NAMALWA (cell line): ENCODE measurements at regions not wholly inside any gene's neighbourhood (a gene's known extent, or its start where the extent isn't known, plus 50 kb on each side); places are given as distances from the start of the nearest gene placed in this dataset.
A peak's percentile ranks its signal among the peaks of the same experiment; 100 is the strongest.
"Not testable (repeated sequence)": the region's sequence is repeated elsewhere in the genome, so short reads cannot be mapped to it uniquely, and the experiment has no call there.

Experiments
- DNase-seq: peaks from one replicate; pipeline ENCODE4 v3.0.0-alpha.2; 2015; ENCODE audit warnings: low spot score

DNA sequence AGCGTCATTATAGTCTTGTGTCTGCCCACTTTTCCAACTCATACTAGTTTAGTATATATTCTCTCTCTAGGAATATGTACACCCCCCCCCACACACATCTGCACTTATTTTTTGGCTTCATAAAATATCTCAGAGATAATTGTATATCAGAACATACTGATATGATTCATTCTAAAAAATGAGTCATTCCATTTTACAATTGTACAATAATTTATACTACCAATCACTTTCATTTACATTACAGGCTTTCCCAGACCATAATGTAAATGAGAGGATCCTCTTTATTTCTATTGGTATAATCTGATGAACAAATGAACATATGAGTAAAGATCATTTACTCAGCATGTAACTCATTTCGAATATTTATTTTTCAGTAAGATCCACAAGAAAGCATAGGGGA, 1842.9 kb upstream of the C9orf72 start:
- no peak for DNase-seq

DNA sequence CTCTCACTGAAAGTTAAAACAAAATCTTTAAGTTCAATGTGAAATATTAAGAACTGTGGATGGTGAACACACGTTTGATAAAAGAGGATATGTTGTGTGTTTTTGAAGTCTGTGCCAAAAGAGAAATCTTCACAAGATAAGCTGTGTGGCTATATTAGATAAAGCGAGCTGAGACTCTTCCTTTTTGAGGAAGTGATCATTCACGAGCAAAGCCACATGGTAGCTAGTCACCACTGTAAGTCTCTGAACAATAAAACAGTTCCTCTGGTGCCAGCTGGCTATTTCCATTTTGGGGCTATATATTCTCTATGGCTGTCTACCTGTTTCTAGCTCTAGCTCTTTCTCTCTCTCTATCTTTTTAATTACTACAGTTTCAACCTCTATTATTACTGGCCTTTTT, 1849.2 kb upstream of the C9orf72 start:
- DNase-seq, result peak; percentile 25

DNA sequence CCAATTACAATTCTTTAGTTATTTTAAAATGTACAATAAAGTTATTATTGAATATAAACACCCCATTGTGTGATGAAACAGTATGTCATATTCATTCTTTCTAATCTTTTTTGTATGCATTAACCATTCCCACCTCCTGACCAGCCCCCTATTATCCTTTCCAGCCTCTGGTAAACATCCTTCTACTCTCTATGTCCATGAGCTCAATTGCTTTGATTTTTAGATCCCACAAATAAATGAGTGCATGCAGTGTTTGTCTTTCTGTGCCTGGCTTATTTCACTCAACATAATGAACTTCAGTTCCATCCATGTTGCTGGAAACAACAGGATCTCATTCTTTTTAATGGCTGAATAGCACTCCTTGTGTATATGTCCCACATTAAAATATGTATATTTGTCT, 1858.9 kb upstream of the C9orf72 start:
- no peak for DNase-seq

DNA sequence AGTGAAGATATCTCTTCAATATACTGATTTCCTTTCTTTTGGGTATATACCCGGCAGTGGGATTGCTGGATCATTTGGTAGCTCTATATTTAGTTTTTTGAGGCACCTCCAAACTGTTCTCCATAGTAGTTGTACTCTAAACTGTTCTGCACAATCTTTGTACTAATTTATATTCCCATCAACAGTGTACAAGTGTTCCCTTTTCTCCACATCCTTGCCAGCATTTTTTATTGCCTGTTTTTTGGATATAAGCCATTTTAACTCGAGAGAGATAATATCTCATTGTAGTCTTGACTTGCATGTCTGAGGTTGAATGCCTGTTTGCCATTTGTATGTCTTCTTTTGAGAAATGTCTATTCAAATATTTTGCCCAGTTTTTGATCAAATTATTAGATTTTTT, 1859.4 kb upstream of the C9orf72 start:
- not testable (repeated sequence) for DNase-seq

DNA sequence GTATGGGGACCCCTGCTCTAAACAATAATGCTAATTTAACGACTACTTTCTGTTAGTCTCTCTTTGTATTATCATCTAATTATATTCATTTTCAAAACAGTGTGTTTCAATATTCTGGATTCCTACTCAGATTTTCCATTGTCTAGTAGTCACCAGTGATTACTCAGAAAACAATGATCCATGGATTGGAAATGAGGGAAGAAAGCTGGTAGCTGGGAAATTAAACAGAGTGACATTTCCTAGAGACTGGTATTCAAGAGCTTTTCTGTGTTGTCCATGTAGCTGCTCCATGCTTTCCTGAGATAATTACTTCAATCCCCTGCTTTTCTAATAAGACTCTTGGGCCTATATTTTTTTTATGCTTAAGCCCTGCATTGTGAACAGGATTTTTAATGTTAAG, 1862.1 kb upstream of the C9orf72 start:
- no peak for DNase-seq

DNA sequence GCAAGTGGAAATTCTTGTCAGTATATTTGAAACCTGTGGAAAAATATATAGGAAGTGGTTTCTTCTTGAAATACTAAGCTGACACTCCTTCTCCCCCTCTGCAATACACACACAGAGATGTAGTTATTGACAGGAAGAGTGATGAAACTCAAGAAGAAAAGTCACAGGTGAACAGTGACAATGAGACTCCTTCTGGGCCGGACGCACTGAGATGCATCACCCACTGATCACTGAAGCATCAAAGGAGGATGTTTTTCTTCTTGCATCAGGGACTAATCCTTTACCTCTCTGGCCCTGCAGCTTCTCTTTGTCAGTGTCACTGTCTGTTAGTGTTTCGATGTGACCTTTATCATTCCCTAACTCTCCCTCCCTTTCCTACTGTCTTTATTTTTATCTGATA, 1864.2 kb upstream of the C9orf72 start:
- DNase-seq, result no peak

DNA sequence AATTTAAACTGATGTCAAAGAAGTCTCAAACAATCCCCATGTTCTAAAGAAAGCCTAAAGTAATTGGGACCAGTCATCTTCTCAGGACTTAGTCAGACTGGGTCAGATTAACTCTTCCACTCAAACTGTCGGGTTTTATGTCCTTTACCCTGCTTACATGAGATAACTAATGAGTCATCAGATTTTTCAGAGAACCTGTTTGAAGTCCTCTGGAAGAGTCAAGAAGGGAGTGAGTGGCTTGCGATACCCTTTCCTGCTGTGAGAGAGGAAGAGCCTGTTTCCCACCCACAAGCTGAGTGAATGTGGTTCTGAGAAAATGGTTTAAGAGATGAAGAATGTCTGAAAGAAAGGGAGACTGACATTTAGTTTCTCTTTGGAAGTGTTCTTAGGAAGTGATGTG, 1866.7 kb upstream of the C9orf72 start:
- no peak for DNase-seq

DNA sequence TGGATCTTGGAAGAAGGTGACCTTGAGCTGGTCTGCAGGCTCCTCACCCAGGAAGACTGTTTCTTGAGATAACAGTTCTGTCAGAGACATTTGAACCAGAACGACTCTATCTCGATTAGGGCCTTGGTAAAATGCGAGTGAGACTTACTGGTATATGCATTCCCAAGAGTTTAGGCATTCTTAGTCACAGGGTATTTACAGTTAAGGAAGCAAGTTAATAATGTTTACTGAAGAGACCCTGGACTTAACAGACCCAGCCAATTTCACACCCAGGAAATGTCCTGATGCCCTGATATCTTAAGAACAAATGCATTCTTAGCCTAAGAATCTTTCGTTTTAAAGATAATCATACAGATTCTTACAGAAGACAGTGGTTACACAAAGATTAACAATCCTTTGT, 1867.2 kb upstream of the C9orf72 start:
- DNase-seq, result no peak

DNA sequence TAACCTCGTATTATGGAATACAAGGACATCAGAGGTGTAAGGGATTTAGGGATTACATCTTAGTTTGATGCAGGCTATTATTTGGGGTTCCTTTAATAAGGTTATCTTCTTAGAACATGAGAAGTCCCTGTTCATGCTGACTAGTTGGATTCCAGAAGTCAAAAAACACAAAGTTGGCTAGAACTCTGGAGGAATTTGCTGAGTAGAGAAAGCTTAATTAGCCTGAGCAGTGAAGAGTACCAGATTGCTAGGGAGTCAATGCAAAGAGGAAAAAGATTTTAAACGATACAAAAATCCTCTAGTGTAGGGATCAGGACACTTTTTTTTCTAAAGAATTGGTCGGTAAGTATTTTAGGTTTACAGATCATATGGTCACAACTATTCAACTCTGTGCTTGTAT, 1872.5 kb upstream of the C9orf72 start:
- no peak for DNase-seq

DNA sequence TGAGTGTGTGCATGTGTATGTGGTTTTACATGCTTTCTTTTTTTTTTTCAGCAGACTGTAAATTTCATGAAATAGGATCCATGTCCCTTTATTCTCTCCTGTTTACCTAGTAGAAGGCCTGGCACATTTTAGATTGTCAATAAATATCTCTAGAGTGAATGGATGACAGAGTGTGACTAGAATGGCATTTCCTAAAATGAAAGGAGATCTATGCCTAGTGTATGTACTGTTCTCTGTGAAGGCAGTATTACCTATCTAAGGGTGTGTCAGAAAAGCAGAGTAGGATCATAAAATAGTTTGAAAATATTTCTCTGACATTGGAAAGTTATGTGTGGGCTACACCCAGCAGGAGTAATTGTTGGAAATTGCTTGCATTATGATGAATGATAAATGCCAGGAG, 1876.0 kb upstream of the C9orf72 start:
- no peak for DNase-seq

DNA sequence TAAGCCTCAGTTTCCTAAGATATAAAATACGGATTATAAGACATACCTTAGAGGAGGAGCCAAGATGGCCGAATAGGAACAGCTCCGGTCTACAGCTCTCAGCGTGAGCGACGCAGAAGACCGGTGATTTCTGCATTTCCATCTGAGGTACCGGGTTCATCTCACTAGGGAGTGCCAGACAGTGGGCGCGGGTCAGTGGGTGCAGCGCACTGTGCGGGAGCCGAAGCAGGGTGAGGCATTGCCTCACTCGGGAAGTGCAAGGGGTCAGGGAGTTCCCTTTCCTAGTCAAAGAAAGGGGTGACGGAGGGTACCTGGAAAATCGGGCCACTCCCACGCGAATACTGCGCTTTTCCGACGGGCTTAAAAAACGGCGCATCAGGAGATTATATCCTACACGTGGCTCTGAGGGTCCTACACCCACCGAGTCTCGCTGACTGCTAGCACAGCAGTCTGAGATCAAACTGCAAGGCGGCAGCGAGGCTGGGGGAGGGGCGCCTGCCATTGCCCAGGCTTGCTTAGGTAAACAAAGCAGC, 1877.1 kb upstream of the C9orf72 start:
- DNase-seq, result not testable (repeated sequence)

DNA sequence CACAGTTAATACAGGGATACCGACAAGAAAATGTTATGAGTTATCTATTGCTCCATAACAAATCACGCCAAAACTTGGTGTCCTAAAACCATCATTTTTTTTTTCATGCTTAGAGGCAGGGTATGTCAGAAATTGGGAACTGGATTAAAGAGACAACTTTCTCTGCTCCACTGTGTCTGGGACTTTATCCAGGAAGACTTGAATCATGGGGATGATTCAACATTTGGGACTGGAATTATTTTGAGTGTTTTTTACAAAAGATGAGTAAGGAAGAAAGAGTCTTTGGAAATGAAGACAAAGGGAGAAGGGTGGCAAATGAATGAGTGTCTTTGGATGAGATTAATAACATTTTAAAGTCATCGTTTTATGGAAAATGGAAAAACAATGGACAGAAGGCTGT, 1883.7 kb upstream of the C9orf72 start:
- DNase-seq, result no peak

DNA sequence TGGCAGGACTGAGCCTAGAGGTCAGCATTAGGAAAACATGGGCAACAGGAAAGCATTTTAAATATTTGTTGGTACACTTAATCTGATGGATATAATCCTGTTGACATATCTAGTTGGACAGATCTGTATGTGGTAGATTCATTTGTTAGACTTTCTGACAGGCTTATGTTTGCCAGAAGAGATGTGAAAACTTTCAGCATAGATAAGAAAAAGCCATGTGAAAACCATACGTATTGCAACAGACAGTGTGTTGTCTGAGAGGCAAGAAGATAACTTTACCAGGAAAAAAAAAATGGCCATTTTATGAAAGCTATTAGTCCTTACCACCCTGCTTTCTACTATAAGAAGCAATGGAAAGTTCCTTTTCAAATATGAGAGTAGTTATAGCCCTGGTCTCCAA, 1902.2 kb upstream of the C9orf72 start:
- no peak for DNase-seq

DNA sequence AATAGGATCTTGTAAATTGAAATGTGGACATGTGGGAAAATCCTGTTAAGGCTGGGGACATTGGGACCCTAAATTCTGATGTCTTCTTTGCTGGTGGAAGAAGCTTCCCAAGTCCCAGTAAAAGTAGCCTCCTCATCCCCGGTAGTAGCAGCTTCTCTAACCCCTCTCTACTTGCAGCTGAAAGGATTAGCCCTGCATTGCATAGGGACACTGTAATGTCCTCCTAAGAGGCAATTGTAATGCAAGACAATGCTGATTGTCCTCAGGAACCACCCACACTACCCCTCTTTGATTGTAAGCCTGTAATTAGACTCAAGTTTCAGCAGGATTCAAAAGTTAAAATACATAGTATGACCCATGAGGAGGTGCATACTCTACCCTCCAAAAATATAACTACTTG, 1938.4 kb upstream of the C9orf72 start:
- no peak for DNase-seq

DNA sequence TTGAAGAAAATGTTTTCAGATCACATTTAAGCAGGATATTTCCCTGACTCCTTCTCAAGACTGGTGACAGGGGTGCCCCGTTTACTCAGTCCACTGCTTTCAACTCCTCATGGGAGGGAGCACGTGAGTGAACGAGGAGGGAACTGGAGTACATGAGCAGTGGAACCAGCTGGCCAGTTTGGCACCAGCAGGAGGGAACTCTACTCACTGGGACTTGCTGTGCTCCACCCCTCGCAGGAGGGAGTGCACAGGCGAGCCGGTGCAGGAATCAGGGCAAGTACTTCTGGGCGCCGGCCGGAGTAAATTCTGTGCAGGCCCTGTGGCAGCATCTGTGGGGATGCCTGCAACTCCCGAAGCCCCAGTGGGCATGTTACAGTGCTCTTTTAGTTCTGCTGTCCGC, 1941.1 kb upstream of the C9orf72 start:
- DNase-seq, result no peak

DNA sequence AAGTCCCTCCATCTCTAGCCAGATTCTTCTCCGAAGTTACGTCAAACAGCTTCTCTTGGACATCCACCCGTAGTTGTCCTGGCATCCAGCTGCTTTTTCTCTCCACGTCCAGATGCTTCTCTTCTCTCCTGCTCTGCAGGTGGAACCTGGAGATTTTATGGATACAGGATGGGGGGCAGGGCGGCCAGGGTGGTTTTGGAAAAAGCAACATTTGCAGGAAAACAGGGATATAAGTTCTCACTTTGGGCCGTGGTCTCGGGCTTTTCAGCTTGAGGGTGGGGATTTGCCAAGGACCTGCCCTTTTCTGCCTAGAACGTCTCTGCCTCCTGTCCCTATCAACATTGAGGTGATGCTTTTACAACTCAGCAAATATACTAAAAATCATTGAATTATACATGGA, 1941.6 kb upstream of the C9orf72 start:
- DNase-seq, result no peak

DNA sequence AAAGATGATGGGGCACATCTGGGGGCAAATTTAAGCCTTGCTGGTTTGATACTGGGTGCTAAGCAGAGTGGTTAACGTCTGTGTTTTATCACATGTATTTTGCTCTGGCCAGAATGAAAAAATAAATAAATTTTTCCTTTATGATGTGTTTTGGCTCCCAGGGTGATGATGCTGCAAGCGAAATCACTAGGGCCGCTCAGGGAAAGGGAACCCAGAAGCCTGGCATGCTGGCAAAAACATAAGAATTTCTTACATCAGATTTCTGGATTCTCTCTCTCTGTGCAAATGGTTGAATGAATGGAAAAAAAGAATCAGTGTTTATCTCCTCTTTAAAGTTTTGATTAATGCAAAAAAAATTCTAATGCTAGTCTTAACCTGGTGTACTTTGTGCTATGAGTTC, 1975.2 kb upstream of the C9orf72 start:
- no peak for DNase-seq

DNA sequence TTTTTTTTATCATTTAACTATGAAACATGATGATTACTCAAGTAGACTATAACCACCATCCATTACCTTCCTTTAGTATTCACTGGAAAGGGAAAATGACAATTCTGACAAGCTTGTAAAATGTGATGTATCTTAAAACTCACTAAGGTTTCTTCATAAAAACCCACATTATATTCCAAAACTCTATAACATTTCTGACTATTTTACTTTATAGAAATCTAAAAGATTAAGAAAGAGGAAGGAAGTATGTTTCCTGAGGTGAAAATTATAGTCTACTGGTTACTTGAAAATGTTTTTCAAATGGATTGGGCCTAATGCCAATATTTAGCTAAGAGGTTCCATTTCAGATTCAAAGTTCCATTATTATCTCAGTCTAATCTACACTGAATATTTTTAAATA, 1982.2 kb upstream of the C9orf72 start:
- no peak for DNase-seq

DNA sequence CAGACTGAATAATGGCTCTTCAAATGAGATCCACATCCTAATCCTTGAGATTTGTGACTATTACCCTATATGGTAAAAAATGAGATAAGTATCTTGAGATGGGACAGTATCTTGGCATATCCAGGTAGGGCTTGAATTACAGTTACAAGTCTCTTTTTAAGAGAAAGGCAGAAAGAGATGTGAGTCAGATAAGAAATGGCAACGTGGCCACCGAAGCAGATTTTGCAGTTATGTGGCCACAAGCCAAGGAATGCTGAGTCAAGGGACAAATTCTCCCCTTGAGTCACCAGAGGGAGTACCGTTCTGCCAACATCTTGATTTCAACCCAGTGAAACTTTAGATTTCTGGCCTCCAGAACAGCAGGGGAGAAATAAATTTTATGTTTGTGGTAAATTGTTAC, 1983.0 kb upstream of the C9orf72 start:
- DNase-seq, result no peak

DNA sequence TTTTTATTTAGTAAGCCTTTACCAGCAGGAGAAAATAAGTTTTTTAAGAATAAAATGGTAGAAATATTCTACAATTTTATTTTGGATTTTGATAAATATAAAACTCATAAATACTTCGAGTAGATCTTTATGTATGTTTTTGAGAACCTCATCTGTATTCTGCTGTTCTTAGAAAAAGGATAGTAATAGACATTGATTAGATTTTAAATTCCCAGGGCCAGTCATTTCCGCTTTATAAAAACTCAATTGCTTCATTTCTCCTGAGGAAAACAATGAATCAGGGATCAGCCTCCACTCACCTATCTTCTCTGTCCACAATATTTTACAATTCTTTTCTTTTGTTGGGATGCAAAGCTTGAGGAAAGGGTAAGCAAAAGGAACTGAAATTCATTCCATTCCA, 1983.5 kb upstream of the C9orf72 start:
- DNase-seq, result no peak

DNA sequence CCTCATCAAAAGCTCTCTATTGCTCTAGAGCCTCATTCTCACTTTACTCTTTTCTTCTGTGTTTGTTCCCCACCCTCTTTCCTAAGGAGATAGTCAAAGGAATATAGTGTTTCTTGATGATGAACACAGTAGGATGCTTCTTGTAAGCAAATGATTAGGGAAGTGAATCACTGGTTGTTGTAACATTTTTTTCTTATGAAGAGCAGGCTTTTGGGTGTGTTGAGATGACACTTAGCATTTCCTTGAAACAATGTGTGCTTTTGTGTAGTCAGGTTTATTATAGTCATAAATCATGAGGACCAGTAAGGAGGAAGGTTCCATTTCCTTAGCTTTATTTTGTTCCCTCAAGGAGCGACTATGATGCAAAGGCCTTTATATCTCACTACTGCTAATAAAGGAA, 1991.3 kb upstream of the C9orf72 start:
- no peak for DNase-seq

DNA sequence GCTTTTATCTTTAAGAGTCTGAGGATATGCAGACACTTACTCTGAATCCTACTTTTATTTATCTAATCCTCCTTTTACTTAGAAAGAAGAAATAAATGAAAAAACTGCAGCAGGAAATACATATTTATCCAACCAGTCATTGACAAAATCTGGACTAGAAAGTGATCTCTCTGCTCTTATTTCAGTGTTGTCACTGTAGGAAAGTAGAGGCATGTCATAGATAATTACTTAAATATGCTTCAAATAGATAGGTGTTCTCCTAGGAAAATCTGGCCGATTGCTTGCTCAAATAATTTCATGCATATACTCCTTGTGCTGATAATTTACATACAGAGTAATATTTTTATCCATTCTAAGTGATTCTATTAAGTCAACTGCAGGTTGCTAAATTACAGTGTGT, 2001.9 kb upstream of the C9orf72 start:
- DNase-seq, result no peak

DNA sequence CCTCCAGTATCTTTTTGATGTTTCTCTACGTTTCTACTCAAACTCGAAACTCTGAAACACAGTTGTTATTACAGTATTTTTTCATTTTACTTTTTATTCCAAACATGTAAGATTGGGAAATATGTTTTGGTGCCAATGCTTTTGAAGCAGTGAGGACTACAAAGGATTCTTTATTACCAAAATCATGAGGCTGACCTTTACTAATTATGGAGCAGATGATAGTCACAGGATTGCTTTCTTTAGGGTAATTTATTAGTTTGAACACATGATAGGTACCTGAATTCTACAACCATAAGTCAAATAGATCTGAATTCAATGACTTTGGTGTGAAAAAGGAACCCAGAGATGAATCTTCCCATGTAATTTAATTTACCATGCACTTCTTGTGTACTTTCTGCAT, 2015.1 kb upstream of the C9orf72 start:
- DNase-seq, result no peak

DNA sequence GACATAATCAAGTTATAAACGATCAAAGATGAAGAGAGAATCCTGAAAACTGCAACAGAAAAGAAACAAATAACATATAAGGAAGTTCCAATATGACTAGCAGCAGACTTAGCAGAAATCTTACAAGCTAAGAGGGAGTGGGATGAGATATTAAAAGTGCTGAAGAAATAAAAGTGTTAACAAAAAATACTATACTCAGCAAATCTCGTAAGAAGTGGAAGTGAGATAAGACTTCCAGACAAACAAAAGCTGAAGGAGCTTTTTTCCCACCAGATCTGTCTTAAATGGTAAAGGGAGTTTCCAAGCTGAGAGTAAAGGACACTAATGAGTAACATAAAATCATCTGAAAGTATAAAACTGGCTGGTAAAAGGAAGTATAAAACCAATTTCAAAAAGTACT, 2036.0 kb upstream of the C9orf72 start:
- DNase-seq, result no peak

DNA sequence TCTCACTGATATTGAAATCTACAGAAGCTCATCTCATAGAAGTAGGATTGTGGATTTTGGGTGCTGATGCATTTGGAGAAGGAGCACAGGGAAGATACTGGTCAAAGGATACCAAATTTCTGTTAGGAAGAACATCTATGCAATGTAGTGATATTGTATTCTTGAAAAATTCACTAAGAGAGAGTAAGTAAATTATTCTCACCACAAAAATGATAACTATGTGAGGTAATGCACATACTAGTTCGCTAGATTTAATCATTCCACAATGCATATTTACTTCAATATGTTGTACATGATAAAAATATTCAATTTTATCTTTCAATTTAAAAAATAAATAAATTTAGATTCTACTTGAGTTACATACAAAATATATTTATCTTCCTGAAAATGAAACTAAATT, 2040.5 kb upstream of the C9orf72 start:
- no peak for DNase-seq
